ENCODE measurements at regions not wholly inside any gene's neighbourhood (a gene's known extent, or its start where the extent isn't known, plus 50 kb on each side); places are given as distances from the start of the nearest gene placed in this dataset.

DNA sequence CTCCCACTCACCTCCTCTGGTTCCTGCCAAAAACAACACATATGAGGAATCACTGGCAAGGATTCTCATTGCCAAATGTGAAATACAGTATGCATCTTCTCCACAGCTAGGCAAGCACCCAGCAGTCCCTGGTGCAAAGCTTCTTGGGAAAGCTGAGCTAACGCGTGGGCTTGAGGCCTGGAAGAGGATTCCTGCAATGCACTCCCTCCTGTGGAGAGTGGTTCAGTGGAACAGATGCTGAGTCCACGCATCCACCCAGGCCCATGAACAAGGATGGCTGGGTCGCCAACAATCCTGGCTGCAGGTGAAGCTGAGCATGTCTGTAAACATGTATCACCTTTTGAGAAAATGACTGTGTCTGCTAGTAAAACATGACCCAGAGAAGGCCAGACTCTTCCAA is 113.2 kb upstream of the CHST15 start:
- Mint-ChIP-seq H3K4me1 (ENCODE audit: low read depth) (peaks cover 2% of the 10 kb centered on the region), H3K27me3 (ENCODE audit: low read depth) (no peaks in the 10 kb centered on the region), H3K4me3 (ENCODE audit: unreplicated experiment) (no peak overlapping the region), H3K27ac (ENCODE audit: unreplicated experiment) (no peak overlapping the region), H3K36me3 (ENCODE audit: low read depth) (peaks cover 5% of the 10 kb centered on the region), H3K9me3 (ENCODE audit: low read depth) (peaks cover 19% of the 10 kb centered on the region)
- TF ChIP-seq, protein P1, sequence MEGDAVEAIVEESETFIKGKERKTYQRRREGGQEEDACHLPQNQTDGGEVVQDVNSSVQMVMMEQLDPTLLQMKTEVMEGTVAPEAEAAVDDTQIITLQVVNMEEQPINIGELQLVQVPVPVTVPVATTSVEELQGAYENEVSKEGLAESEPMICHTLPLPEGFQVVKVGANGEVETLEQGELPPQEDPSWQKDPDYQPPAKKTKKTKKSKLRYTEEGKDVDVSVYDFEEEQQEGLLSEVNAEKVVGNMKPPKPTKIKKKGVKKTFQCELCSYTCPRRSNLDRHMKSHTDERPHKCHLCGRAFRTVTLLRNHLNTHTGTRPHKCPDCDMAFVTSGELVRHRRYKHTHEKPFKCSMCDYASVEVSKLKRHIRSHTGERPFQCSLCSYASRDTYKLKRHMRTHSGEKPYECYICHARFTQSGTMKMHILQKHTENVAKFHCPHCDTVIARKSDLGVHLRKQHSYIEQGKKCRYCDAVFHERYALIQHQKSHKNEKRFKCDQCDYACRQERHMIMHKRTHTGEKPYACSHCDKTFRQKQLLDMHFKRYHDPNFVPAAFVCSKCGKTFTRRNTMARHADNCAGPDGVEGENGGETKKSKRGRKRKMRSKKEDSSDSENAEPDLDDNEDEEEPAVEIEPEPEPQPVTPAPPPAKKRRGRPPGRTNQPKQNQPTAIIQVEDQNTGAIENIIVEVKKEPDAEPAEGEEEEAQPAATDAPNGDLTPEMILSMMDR (IDR thresholded peaks at IDR 0.05), result no peak
- DNase-seq (ENCODE audit: low spot score), result no peak

DNA sequence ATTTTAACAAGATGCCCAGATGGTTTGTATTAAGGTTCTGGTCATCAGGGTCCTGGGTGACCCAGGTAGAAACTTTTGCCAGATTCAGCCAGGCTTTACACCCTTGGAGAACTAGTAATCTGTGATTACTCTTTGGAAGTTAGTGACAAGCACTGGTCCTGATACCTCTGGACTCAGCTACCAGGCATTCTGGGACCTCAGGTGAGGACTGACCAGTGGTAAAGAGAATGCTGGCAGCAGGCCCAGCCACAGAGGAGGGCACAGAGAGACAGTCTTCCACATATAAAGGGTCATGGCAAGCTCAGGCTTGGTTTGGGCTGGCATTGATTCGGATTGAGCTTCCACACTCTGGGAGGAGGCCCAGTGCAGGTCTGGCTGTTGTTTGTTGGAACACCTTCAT is 112.0 kb upstream of the CHST15 start:
- H3K4me1 Mint-ChIP-seq (ENCODE audit: low read depth), result no peaks in the 10 kb centered on the region
- H3K9me3 Mint-ChIP-seq (ENCODE audit: low read depth), result peaks cover 12% of the 10 kb centered on the region
- peaks cover 1% of the 10 kb centered on the region for H3K36me3 Mint-ChIP-seq (ENCODE audit: low read depth)
- no peak for DNase-seq (ENCODE audit: low spot score)
- TF ChIP-seq, protein P1 (IDR thresholded peaks at IDR 0.05), result no peak
- no peak overlapping the region for H3K4me3 Mint-ChIP-seq (ENCODE audit: unreplicated experiment)
- H3K27me3 Mint-ChIP-seq (ENCODE audit: low read depth), result no peaks in the 10 kb centered on the region
- no peak overlapping the region for H3K27ac Mint-ChIP-seq (ENCODE audit: unreplicated experiment)

DNA sequence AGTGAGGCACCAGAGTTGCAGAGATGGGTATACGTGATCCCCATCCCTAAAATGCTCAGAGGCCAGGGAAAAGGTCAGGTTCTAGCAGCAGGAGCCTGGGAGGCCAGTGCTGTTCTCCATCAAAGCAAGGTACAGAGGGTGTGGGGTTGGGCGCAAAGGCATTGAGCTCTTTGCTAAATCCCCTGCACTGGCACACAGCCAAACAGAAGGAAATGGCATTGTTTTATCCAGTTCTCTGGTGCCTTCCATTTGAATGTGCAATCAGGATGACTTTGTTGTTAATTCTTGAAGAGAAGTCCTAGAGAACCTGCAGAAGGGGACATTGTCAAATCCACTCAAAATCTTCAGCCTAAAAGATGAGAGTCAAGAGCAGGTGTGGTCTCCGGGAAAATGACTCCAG is 111.3 kb upstream of the CHST15 start:
- Mint-ChIP-seq H3K4me3 (ENCODE audit: unreplicated experiment) (no peak overlapping the region), H3K4me1 (ENCODE audit: low read depth) (peaks cover 5% of the 10 kb centered on the region), H3K36me3 (ENCODE audit: low read depth) (peaks cover 1% of the 10 kb centered on the region), H3K27ac (ENCODE audit: unreplicated experiment) (no peak overlapping the region), H3K27me3 (ENCODE audit: low read depth) (peaks cover 3% of the 10 kb centered on the region), H3K9me3 (ENCODE audit: low read depth) (peaks cover 12% of the 10 kb centered on the region)
- TF ChIP-seq, protein P1 (IDR thresholded peaks at IDR 0.05), result no peak
- no peak for DNase-seq (ENCODE audit: low spot score)

DNA sequence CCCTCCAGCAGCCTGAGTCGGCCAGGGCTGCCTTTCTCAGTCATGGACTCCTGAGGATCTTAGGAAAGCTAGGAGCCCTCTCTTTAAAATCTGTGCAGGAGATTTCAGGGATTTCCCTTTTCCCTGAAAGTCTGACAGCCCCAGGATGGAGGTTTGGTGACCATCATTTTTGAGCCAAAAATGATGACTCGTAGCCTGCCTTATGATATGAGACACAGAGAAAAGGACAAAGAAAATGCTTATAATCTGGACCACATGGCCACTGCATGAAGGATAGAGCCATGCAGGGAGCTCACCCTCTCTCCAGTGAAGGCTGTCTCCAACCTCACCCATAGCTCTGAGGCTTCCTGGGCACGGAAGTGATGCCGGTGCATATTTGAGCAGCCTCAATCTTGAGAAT is 106.6 kb upstream of the CHST15 start:
- Mint-ChIP-seq H3K36me3 (ENCODE audit: low read depth) (peaks cover 1% of the 10 kb centered on the region), H3K27me3 (ENCODE audit: low read depth) (peaks cover 3% of the 10 kb centered on the region), H3K4me3 (ENCODE audit: unreplicated experiment) (no peak overlapping the region), H3K4me1 (ENCODE audit: low read depth) (peaks cover 5% of the 10 kb centered on the region), H3K27ac (ENCODE audit: unreplicated experiment) (no peak overlapping the region), H3K9me3 (ENCODE audit: low read depth) (peaks cover 8% of the 10 kb centered on the region)
- no peak for DNase-seq (ENCODE audit: low spot score)
- TF ChIP-seq, protein P1 (IDR thresholded peaks at IDR 0.05), result no peak

DNA sequence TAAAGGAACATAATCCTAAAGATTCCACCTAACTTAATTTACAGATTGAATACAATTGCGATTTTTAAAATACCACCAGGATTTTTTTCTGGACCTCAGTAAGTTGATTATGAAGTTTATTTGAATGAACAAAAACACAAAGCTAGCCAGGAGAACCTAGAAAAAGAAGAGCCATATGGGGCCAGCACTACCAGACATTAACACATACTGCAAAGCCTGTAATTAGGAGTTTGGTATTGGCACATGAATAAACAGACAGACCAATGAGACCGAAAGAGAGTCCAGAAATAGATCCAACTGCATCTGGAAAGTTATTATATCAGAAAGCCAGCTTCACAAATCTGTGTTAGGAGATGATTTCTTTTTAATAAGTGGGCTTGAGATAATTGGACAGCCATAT is 105.5 kb upstream of the CHST15 start:
- Mint-ChIP-seq H3K36me3 (ENCODE audit: low read depth) (peaks cover 1% of the 10 kb centered on the region), H3K27ac (ENCODE audit: unreplicated experiment) (no peak overlapping the region), H3K27me3 (ENCODE audit: low read depth) (peaks cover 3% of the 10 kb centered on the region), H3K4me3 (ENCODE audit: unreplicated experiment) (no peak overlapping the region), H3K4me1 (ENCODE audit: low read depth) (peaks cover 5% of the 10 kb centered on the region), H3K9me3 (ENCODE audit: low read depth) (peaks cover 8% of the 10 kb centered on the region)
- no peak for DNase-seq (ENCODE audit: low spot score)
- TF ChIP-seq, protein P1 (IDR thresholded peaks at IDR 0.05), result no peak
